GM23338 (cell line): ENCODE measurements at regions not wholly inside any gene's neighbourhood (a gene's known extent, or its start where the extent isn't known, plus 50 kb on each side); places are given as distances from the start of the nearest gene placed in this dataset.

Experiments
- ATAC-seq: fragments of 200-7000 bp; cut with Tn5 transposase; 3 replicates; pipeline ENCODE4 v1.9.1; 2020
- DNase-seq: peaks from one replicate; pipeline ENCODE4 v3.0.0-alpha.2; 2015; ENCODE audit warnings: low spot score
- H2AFZ ChIP-seq: fragments of 200-600 bp; sonication (generic); 2 replicates; pipeline ENCODE4 v1.8.0; 2016; ENCODE audit warnings: antibody characterized with exemption, mild to moderate bottlenecking, moderate library complexity
- H3F3A ChIP-seq: fragments of 200-600 bp; sonication (generic); replicated peaks from 2 replicates; pipeline ENCODE4 v1.8.0; 2017; ENCODE audit warnings: antibody characterized with exemption, mixed run types, low read depth
- H3K27ac ChIP-seq: fragments of 200-600 bp; sonication (generic); 2 replicates; pipeline ENCODE4 v1.6.1; 2016; ENCODE audit warnings: low read depth
- H3K27me3 ChIP-seq: fragments of 200-600 bp; sonication (generic); 2 replicates; pipeline ENCODE4 v1.8.0; 2016; ENCODE audit warnings: mild to moderate bottlenecking, mixed run types, moderate library complexity; ENCODE audit not compliant: insufficient read depth
- H3K36me3 ChIP-seq: fragments of 200-600 bp; sonication (generic); 2 replicates; pipeline ENCODE4 v1.8.0; 2016; ENCODE audit warnings: mild to moderate bottlenecking; ENCODE audit not compliant: insufficient read depth
- H3K4me1 ChIP-seq: fragments of 200-600 bp; sonication (generic); 2 replicates; pipeline ENCODE4 v1.8.0; 2016; ENCODE audit warnings: mild to moderate bottlenecking, moderate library complexity; ENCODE audit not compliant: insufficient read depth
- H3K4me2 ChIP-seq: fragments of 200-600 bp; sonication (generic); 2 replicates; pipeline ENCODE4 v1.7.1; 2017; ENCODE audit warnings: mixed run types
- H3K4me3 ChIP-seq: fragments of 200-600 bp; sonication (generic); 2 replicates; pipeline ENCODE4 v1.6.1; 2016; ENCODE audit warnings: mixed run types
- H3K79me2 ChIP-seq: fragments of 200-600 bp; sonication (generic); replicated peaks from 2 replicates; pipeline ENCODE4 v1.8.0; 2017; ENCODE audit warnings: mild to moderate bottlenecking; ENCODE audit not compliant: insufficient read depth
- H3K9me2 ChIP-seq: fragments of 200-600 bp; sonication (generic); 2 replicates; pipeline ENCODE4 v1.8.0; 2017; ENCODE audit not compliant: insufficient read depth
- H4K20me1 ChIP-seq: fragments of 200-600 bp; sonication (generic); replicated peaks from 2 replicates; pipeline ENCODE4 v1.8.0; 2017; ENCODE audit warnings: mild to moderate bottlenecking; ENCODE audit not compliant: insufficient read depth
- H3K27ac Mint-ChIP-seq: 2 replicates; pipeline ENCODE4 v1.8.0; 2020; ENCODE audit warnings: inconsistent platforms, mild to moderate bottlenecking, moderate library complexity, mixed read lengths
- H3K27me3 Mint-ChIP-seq: 3 replicates; pipeline ENCODE4 v1.8.0; 2022; ENCODE audit warnings: low read depth, mild to moderate bottlenecking, moderate library complexity, mixed read lengths, inconsistent platforms; ENCODE audit not compliant: insufficient read depth, poor library complexity
- H3K36me3 Mint-ChIP-seq: 3 replicates; pipeline ENCODE4 v1.8.0; 2021; ENCODE audit warnings: low read depth, mild to moderate bottlenecking, inconsistent platforms, moderate library complexity, mixed read lengths
- H3K4me1 Mint-ChIP-seq: 3 replicates; pipeline ENCODE4 v1.8.0; 2020; ENCODE audit warnings: mild to moderate bottlenecking, inconsistent platforms, mixed read lengths
- H3K4me3 Mint-ChIP-seq: 3 replicates; pipeline ENCODE4 v1.8.0; 2021; ENCODE audit warnings: moderate library complexity, mild to moderate bottlenecking, inconsistent platforms, mixed read lengths
- H3K9me3 Mint-ChIP-seq: 3 replicates; pipeline ENCODE4 v1.8.0; 2020; ENCODE audit warnings: moderate library complexity, mild to moderate bottlenecking, inconsistent platforms, mixed read lengths
- CREB1 ChIP-seq: fragments of 250-450 bp; sonication (Bioruptor Pico); IDR thresholded peaks from 2 replicates; pipeline ENCODE4 v1.5.0; 2020; ENCODE audit warnings: low read depth, mild to moderate bottlenecking, moderate library complexity
- CTCF ChIP-seq, 2 experiments: fragments of 200-600 bp in 1 of 2; sonication (generic) in 1 of 2; conservative IDR thresholded peaks; 2 replicates each; pipeline versions ENCODE4 v1.5.1 to v1.6.1; 2016 to 2017; ENCODE audit warnings: antibody characterized with exemption in 2 of 2, low read depth in 2 of 2, mild to moderate bottlenecking in 2 of 2, moderate library complexity in 1 of 2
- ETS1 ChIP-seq: IDR thresholded peaks from 2 replicates; pipeline ENCODE4 v1.6.1; 2016; ENCODE audit warnings: antibody characterized with exemption
- EZH2phosphoT487 ChIP-seq: fragments of 200-600 bp; sonication (generic); IDR thresholded peaks from one replicate; pipeline ENCODE4 v1.8.1; 2018; ENCODE audit warnings: antibody characterized with exemption; ENCODE audit not compliant: unreplicated experiment
- POLR2AphosphoS5 ChIP-seq: IDR thresholded peaks from 2 replicates; pipeline ENCODE4 v1.6.1; 2016; ENCODE audit warnings: antibody characterized with exemption, low read depth
- STAT1 ChIP-seq: IDR thresholded peaks from one replicate; pipeline ENCODE4 v1.6.1; 2016; ENCODE audit warnings: antibody characterized with exemption; ENCODE audit not compliant: unreplicated experiment
- ZNF114 ChIP-seq: fragments of 250-450 bp; sonication (Bioruptor Pico); IDR thresholded peaks from 2 replicates; pipeline ENCODE4 v1.5.0; 2020; ENCODE audit warnings: mild to moderate bottlenecking, moderate library complexity
- ZNF331 ChIP-seq: fragments of 250-450 bp; sonication (Bioruptor Pico); IDR thresholded peaks from 2 replicates; pipeline ENCODE4 v1.5.0; 2020; ENCODE audit warnings: low read depth, mild to moderate bottlenecking, moderate library complexity
- ZNF462 ChIP-seq: fragments of 250-450 bp; sonication (Bioruptor Pico); IDR thresholded peaks from 2 replicates; pipeline ENCODE4 v1.5.0; 2020; ENCODE audit warnings: mild to moderate bottlenecking, moderate library complexity

- H3K27me3 Mint-ChIP-seq, result peaks cover 2% of the 10 kb centered on the region
- peaks cover 5% of the 10 kb centered on the region for H4K20me1 ChIP-seq
- peaks cover 41% of the 10 kb centered on the region for H3K36me3 Mint-ChIP-seq
- H3K4me3 ChIP-seq, result no peak overlapping the region
- TF ChIP-seq ZNF462 (CRISPR knock-in tag) (no peak), CREB1 (CRISPR knock-in tag) (no peak), ZNF331 (no peak), ETS1 (no peak), EZH2phosphoT487 (no peak)
- 0 out of 2 replicates have a peak, but pooled peaks cover 4% of the 10 kb centered on the region for H3K36me3 ChIP-seq
- no peak overlapping the region for H3K27ac Mint-ChIP-seq
- H3K9me3 Mint-ChIP-seq, result no peaks in the 10 kb centered on the region
- peaks cover 15% of the 10 kb centered on the region for H3K9me2 ChIP-seq
- no peaks in the 10 kb centered on the region for H3F3A ChIP-seq
- H3K27me3 ChIP-seq, result no peaks in the 10 kb centered on the region
- no peak overlapping the region for H2AFZ ChIP-seq
- no peak overlapping the region for H3K27ac ChIP-seq
- H3K4me1 ChIP-seq, result peaks cover 4% of the 10 kb centered on the region; the same call in 1 of the 2 replicates
- ATAC-seq (no peak), DNase-seq (no peak)
- peaks cover 10% of the 10 kb centered on the region for H3K4me1 Mint-ChIP-seq
- no peaks in the 10 kb centered on the region for H3K79me2 ChIP-seq
- no peak overlapping the region for H3K4me2 ChIP-seq
- no peak overlapping the region for H3K4me3 Mint-ChIP-seq
These were observed 435.5 kb downstream of the SIPA1L2 start for GRCh38 chr1:232194424-232194823.

GRCh38 chr1:232193451-232193783 lies 436.5 kb downstream of the SIPA1L2 start:
- DNase-seq, result no peak
- Mint-ChIP-seq H3K27ac (no peak overlapping the region), H3K4me3 (no peak overlapping the region), H3K27me3 (no peaks in the 10 kb centered on the region), H3K9me3 (no peaks in the 10 kb centered on the region), H3K4me1 (peaks cover 14% of the 10 kb centered on the region), H3K36me3 (peaks cover 35% of the 10 kb centered on the region; the same call in 2 of the 3 replicates)
- no peak overlapping the region for H3K27ac ChIP-seq
- H3K79me2 ChIP-seq, result no peaks in the 10 kb centered on the region
- H3K27me3 ChIP-seq, result no peaks in the 10 kb centered on the region
- peaks cover 4% of the 10 kb centered on the region; the same call in 1 of the 2 replicates for H3K4me1 ChIP-seq
- H3K9me2 ChIP-seq, result peaks cover 15% of the 10 kb centered on the region
- 0 out of 2 replicates have a peak, but pooled peaks cover 4% of the 10 kb centered on the region for H3K36me3 ChIP-seq
- peaks cover 5% of the 10 kb centered on the region for H4K20me1 ChIP-seq
- H2AFZ ChIP-seq, result no peak overlapping the region
- H3K4me3 ChIP-seq, result no peak overlapping the region
- H3K4me2 ChIP-seq, result no peak overlapping the region
- no peak for ATAC-seq
- H3F3A ChIP-seq, result no peaks in the 10 kb centered on the region
- TF ChIP-seq EZH2phosphoT487, result no peak
- TF ChIP-seq ZNF114, result no peak
- no peak for TF ChIP-seq ETS1
- TF ChIP-seq POLR2AphosphoS5, result no peak
- TF ChIP-seq CTCF (conservative IDR thresholded peaks at IDR 0.05; ENCODE audit: low read depth in 2 of 2), result no peak
- TF ChIP-seq CREB1 (CRISPR knock-in tag), result no peak
- no peak for TF ChIP-seq STAT1
- no peak for TF ChIP-seq ZNF331
